Lower leg skin (tissue), 3 donors: ENCODE measurements at regions not wholly inside any gene's neighbourhood (a gene's known extent, or its start where the extent isn't known, plus 50 kb on each side); places are given as distances from the start of the nearest gene placed in this dataset.

Experiments used
- POLR2A ChIP-seq, 2 donors: fragments of 450-650 bp; IDR thresholded peaks; one replicate each; pipeline ENCODE4 v1.6.1; 2016 to 2017; ENCODE audit warnings: antibody characterized with exemption in 2 of 2, mild to moderate bottlenecking in 1 of 2, moderate library complexity in 1 of 2
- TF ChIP-seq, protein P1 (sequence below), 3 donors: fragments of 450-650 bp; IDR thresholded peaks; one replicate each; pipeline ENCODE4 v1.5.1; 2016; ENCODE audit warnings: antibody characterized with exemption in 3 of 3, mild to moderate bottlenecking in 3 of 3, moderate library complexity in 2 of 3

DNA sequence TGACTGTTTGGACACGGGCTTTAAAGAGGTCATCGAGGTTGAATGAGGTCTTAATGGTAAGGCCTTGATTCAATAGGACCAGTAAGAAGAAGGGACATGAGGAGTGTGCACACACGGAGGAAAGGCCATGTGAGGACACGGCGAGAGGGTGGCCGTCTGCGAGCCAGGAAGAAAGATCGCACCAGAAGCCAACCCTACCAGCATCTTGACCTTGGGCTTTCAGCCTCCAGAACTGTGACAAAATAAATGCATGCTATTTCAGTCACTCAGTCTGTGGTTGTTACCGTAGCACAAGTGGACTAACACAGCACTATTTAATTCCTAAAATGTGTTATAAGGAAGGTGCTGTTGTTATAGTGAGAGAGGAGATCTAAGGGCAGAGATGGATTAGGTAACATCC lies 468.6 kb upstream of the FAT1 start:
- TF ChIP-seq, protein P1, sequence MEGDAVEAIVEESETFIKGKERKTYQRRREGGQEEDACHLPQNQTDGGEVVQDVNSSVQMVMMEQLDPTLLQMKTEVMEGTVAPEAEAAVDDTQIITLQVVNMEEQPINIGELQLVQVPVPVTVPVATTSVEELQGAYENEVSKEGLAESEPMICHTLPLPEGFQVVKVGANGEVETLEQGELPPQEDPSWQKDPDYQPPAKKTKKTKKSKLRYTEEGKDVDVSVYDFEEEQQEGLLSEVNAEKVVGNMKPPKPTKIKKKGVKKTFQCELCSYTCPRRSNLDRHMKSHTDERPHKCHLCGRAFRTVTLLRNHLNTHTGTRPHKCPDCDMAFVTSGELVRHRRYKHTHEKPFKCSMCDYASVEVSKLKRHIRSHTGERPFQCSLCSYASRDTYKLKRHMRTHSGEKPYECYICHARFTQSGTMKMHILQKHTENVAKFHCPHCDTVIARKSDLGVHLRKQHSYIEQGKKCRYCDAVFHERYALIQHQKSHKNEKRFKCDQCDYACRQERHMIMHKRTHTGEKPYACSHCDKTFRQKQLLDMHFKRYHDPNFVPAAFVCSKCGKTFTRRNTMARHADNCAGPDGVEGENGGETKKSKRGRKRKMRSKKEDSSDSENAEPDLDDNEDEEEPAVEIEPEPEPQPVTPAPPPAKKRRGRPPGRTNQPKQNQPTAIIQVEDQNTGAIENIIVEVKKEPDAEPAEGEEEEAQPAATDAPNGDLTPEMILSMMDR (IDR thresholded peaks at IDR 0.05): no peak
- no peak for TF ChIP-seq POLR2A (IDR thresholded peaks at IDR 0.05)
